NB4 (cell line): ENCODE measurements at regions not wholly inside any gene's neighbourhood (a gene's known extent, or its start where the extent isn't known, plus 50 kb on each side); places are given as distances from the start of the nearest gene placed in this dataset.

Experiments used
- POLR2A ChIP-seq: IDR thresholded peaks from 2 replicates; pipeline ENCODE4 v1.6.1; 2011; ENCODE audit warnings: mild to moderate bottlenecking; ENCODE audit not compliant: insufficient read length; ENCODE audit errors: extremely low read depth
- TF ChIP-seq, protein P1 (sequence below): IDR thresholded peaks from one replicate; pipeline ENCODE4 v1.5.1; 2012; ENCODE audit warnings: low read depth, low read length

DNA sequence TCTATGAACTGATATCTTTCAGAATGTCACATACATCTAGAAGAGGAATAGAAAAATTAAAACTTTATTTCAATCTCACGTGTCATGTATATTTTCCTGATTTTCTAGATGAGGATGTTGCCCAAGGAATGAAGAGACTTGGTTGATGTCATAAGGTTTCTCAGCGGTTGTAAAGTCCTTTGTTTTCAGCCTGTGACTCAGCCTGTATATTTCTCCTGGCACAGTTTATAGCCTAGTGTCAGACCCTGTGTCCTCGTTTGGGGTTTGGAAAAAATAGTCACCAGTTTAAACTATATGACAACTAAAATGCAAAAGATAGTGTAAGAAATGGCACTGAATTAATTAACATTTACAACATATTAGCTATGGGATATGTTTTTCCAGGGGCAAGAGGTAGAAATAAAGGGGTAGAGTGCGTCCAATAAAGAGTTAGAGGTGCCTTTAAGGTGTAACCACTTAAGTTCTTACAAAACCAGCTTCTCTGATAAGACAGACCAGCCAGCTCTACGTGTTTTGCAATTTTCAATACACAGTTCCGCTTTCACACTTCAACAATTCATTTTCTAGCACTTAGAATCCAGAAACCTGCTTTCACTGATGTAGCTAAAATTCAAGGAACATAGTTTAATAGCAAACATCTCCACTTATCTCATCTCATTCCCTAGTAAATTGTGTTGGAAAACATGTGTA, 1432.6 kb upstream of the TENM4 start:
- no peak for TF ChIP-seq POLR2A
- TF ChIP-seq, protein P1, sequence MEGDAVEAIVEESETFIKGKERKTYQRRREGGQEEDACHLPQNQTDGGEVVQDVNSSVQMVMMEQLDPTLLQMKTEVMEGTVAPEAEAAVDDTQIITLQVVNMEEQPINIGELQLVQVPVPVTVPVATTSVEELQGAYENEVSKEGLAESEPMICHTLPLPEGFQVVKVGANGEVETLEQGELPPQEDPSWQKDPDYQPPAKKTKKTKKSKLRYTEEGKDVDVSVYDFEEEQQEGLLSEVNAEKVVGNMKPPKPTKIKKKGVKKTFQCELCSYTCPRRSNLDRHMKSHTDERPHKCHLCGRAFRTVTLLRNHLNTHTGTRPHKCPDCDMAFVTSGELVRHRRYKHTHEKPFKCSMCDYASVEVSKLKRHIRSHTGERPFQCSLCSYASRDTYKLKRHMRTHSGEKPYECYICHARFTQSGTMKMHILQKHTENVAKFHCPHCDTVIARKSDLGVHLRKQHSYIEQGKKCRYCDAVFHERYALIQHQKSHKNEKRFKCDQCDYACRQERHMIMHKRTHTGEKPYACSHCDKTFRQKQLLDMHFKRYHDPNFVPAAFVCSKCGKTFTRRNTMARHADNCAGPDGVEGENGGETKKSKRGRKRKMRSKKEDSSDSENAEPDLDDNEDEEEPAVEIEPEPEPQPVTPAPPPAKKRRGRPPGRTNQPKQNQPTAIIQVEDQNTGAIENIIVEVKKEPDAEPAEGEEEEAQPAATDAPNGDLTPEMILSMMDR, result no peak
